Nephron progenitor cell (in vitro differentiated cells): ENCODE measurements at regions not wholly inside any gene's neighbourhood (a gene's known extent, or its start where the extent isn't known, plus 50 kb on each side); places are given as distances from the start of the nearest gene placed in this dataset.

Experiments
- DNase-seq: peaks from one replicate; pipeline ENCODE4 v3.0.0; 2021
- H3K27ac Mint-ChIP-seq: 2 replicates; pipeline ENCODE4 v1.8.0; 2021; ENCODE audit warnings: mild to moderate bottlenecking, moderate library complexity, mixed read lengths
- H3K27me3 Mint-ChIP-seq: 2 replicates; pipeline ENCODE4 v1.8.0; 2021; ENCODE audit warnings: mild to moderate bottlenecking, low read depth, mixed read lengths; ENCODE audit not compliant: poor library complexity
- H3K36me3 Mint-ChIP-seq: 2 replicates; pipeline ENCODE4 v1.8.0; 2021; ENCODE audit warnings: low read depth, mixed read lengths
- H3K4me1 Mint-ChIP-seq: 2 replicates; pipeline ENCODE4 v1.8.0; 2021; ENCODE audit warnings: mixed read lengths
- H3K4me3 Mint-ChIP-seq: 2 replicates; pipeline ENCODE4 v1.8.0; 2021; ENCODE audit warnings: mild to moderate bottlenecking, moderate library complexity, mixed read lengths
- H3K9me3 Mint-ChIP-seq: 2 replicates; pipeline ENCODE4 v1.8.0; 2021; ENCODE audit warnings: mild to moderate bottlenecking, moderate library complexity, mixed read lengths
- TF ChIP-seq, protein P1 (sequence below): fragments of 200-600 bp; sonication (generic); IDR thresholded peaks from 2 replicates; pipeline ENCODE4 v1.5.0; 2021; ENCODE audit warnings: antibody characterized with exemption

DNA sequence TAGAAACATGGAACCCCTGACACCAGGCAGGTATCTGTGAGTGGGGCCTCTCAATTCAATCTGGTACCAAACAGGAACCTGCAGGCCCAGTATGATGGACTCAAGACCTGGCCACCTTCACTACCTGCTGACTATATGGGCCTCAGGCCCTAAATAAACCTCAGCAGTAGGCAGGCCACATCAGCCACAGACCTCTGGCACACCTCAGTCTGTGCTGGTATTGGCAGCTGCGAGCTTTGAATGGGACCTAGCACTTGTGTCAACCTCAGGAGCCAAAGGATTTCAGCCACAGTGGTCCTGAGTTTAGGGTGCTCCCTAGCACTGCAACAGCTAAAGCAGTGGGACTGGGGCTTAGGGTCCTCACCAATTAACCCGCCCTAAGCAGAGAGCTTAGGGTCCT, 325.5 kb downstream of the ZNF608 start:
- DNase-seq = no peak
- peaks cover 3% of the 10 kb centered on the region for H3K27me3 Mint-ChIP-seq
- no peak overlapping the region for H3K4me3 Mint-ChIP-seq
- peaks cover 48% of the 10 kb centered on the region for H3K9me3 Mint-ChIP-seq
- no peak overlapping the region for H3K27ac Mint-ChIP-seq
- peaks cover 30% of the 10 kb centered on the region for H3K4me1 Mint-ChIP-seq
- peaks cover 43% of the 10 kb centered on the region for H3K36me3 Mint-ChIP-seq
- TF ChIP-seq, protein P1, sequence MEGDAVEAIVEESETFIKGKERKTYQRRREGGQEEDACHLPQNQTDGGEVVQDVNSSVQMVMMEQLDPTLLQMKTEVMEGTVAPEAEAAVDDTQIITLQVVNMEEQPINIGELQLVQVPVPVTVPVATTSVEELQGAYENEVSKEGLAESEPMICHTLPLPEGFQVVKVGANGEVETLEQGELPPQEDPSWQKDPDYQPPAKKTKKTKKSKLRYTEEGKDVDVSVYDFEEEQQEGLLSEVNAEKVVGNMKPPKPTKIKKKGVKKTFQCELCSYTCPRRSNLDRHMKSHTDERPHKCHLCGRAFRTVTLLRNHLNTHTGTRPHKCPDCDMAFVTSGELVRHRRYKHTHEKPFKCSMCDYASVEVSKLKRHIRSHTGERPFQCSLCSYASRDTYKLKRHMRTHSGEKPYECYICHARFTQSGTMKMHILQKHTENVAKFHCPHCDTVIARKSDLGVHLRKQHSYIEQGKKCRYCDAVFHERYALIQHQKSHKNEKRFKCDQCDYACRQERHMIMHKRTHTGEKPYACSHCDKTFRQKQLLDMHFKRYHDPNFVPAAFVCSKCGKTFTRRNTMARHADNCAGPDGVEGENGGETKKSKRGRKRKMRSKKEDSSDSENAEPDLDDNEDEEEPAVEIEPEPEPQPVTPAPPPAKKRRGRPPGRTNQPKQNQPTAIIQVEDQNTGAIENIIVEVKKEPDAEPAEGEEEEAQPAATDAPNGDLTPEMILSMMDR = no peak

DNA sequence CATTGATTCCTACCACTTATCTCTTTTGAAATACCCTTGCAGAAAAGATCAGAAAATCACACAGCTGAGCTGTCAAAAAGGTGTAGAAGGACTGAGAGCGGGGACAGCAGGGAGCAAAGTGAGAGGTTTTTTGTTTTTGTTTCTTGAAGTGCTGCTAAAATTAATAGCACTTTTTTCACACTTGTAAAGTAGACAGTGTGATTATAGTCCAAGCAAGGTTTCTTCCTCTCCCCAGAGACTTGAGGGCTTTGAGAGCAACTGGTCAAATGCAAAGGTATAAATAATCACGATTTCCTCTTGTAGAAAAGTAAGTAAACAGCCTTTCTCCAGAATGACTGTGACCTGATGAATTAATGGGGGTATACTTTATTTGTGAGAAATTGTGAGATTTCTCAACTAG, 326.9 kb downstream of the ZNF608 start:
- Mint-ChIP-seq H3K9me3 (peaks cover 34% of the 10 kb centered on the region), H3K36me3 (peaks cover 29% of the 10 kb centered on the region), H3K4me1 (peaks cover 30% of the 10 kb centered on the region), H3K4me3 (no peak overlapping the region), H3K27me3 (peaks cover 3% of the 10 kb centered on the region), H3K27ac (no peak overlapping the region)
- TF ChIP-seq, protein P1 = no peak
- no peak for DNase-seq

DNA sequence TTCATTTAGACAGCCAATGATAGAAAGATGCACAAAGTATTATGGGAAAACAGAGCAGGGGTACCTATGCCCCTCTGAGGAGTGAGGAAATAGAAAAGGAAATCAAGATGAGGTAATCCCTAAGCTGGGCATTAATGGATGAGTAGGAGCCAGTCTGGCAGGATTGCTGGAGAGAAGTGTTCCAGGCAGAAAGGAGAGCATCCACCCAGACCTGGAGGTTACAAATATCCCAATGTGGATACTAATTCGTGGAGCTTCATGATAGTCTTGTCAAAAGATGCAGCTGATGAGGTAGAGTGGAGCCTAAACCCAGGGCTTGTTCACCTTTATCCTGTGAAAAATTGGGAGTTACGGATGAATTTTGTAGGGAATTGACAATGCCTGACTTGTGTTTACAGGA, 328.0 kb downstream of the ZNF608 start:
- peaks cover 23% of the 10 kb centered on the region for H3K9me3 Mint-ChIP-seq
- TF ChIP-seq, protein P1 = no peak
- peaks cover 24% of the 10 kb centered on the region for H3K36me3 Mint-ChIP-seq
- H3K4me3 Mint-ChIP-seq = no peak overlapping the region
- no peak for DNase-seq
- peak overlapping the region; percentile 26 for H3K27ac Mint-ChIP-seq
- no peaks in the 10 kb centered on the region for H3K27me3 Mint-ChIP-seq
- H3K4me1 Mint-ChIP-seq = peaks cover 30% of the 10 kb centered on the region

DNA sequence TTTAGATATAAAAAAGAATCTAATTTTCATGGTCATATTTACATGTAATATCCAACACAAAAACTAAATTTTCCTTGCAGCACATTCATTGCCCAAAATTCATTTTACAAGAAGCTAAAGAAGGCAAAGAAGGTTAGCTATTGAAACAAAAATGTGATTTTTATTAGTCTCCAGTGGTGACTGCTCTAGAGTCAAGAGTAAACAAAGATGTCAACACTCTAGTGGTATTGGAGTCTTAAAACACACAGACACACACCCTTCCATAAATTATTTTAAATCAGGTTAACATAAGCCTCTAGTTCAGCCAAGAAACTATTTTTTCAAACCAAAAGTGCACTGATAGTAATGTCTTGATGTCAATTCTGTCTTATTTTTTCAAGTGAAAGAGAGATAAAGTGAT, 329.2 kb downstream of the ZNF608 start:
- no peak for DNase-seq
- no peaks in the 10 kb centered on the region for H3K27me3 Mint-ChIP-seq

GRCh38 chr5:124416627-124417026, 329.8 kb downstream of the ZNF608 start:
- Mint-ChIP-seq H3K27ac (no peak overlapping the region), H3K27me3 (no peaks in the 10 kb centered on the region), H3K36me3 (peaks cover 15% of the 10 kb centered on the region), H3K9me3 (peaks cover 6% of the 10 kb centered on the region), H3K4me3 (no peak overlapping the region), H3K4me1 (peaks cover 30% of the 10 kb centered on the region)
- no peak for DNase-seq
- TF ChIP-seq, protein P1 = no peak

More for the DNA sequence above, 329.2 kb downstream of the ZNF608 start:
- Mint-ChIP-seq H3K9me3 (peaks cover 12% of the 10 kb centered on the region), H3K4me1 (peaks cover 30% of the 10 kb centered on the region), H3K27ac (no peak overlapping the region), H3K36me3 (peaks cover 21% of the 10 kb centered on the region), H3K4me3 (no peak overlapping the region)
- TF ChIP-seq, protein P1 = no peak

- H3K4me1 Mint-ChIP-seq = peaks cover 27% of the 10 kb centered on the region
- no peaks in the 10 kb centered on the region for H3K9me3 Mint-ChIP-seq
- H3K4me3 Mint-ChIP-seq = no peak overlapping the region
- no peaks in the 10 kb centered on the region for H3K27me3 Mint-ChIP-seq
- peaks cover 9% of the 10 kb centered on the region for H3K36me3 Mint-ChIP-seq
- TF ChIP-seq, protein P1 = no peak
- no peak for DNase-seq
- H3K27ac Mint-ChIP-seq = no peak overlapping the region
Observed at GRCh38 chr5:124414973-124415372, 331.5 kb downstream of the ZNF608 start.
